GM19351 (cell line): ENCODE measurements at regions not wholly inside any gene's neighbourhood (a gene's known extent, or its start where the extent isn't known, plus 50 kb on each side); places are given as distances from the start of the nearest gene placed in this dataset.

ENCODE experiments used
- ATAC-seq: cut with Tn5 transposase; IDR thresholded peaks from one replicate; pipeline ENCODE4 v1.9.1; 2021; ENCODE audit warnings: mild to moderate bottlenecking, moderate library complexity; ENCODE audit not compliant: unreplicated experiment

GRCh38 chrX:121987163-121987562, 939.8 kb downstream of the GLUD2 start:
- ATAC-seq: no peak

- no peak for ATAC-seq
Measured at GRCh38 chrX:121987835-121988234, 940.4 kb downstream of the GLUD2 start.

- no peak for ATAC-seq
Measured at GRCh38 chrX:122004127-122004526, 956.7 kb downstream of the GLUD2 start.

GRCh38 chrX:122026665-122027064, 979.3 kb downstream of the GLUD2 start:
- no peak for ATAC-seq

- ATAC-seq: no peak
Measured at GRCh38 chrX:122046226-122046625, 998.8 kb downstream of the GLUD2 start.

GRCh38 chrX:122046815-122047214, 999.4 kb downstream of the GLUD2 start:
- ATAC-seq: no peak

- ATAC-seq: no peak
Measured at GRCh38 chrX:122047261-122047660, 999.9 kb downstream of the GLUD2 start.

- ATAC-seq: no peak
Measured at GRCh38 chrX:122055460-122055859, 1008.0 kb downstream of the GLUD2 start.

- no peak for ATAC-seq
Measured at GRCh38 chrX:122055979-122056715, 1008.7 kb downstream of the GLUD2 start.

- ATAC-seq: no peak
Measured at GRCh38 chrX:122076241-122076640, 1028.8 kb downstream of the GLUD2 start.

- ATAC-seq: no peak
Measured at GRCh38 chrX:122078079-122078478, 1030.7 kb downstream of the GLUD2 start.

GRCh38 chrX:122087341-122087740, 1039.9 kb downstream of the GLUD2 start:
- no peak for ATAC-seq

- ATAC-seq: no peak
Measured at GRCh38 chrX:122091571-122091970, 1044.2 kb downstream of the GLUD2 start.

- no peak for ATAC-seq
Measured at GRCh38 chrX:122092360-122092759, 1045.0 kb downstream of the GLUD2 start.

GRCh38 chrX:122092978-122093377, 1045.6 kb downstream of the GLUD2 start:
- no peak for ATAC-seq

- peak; percentile 56 for ATAC-seq
Measured at GRCh38 chrX:122094611-122095010, 1047.2 kb downstream of the GLUD2 start.

- no peak for ATAC-seq
Measured at GRCh38 chrX:122113376-122113775, 1066.0 kb downstream of the GLUD2 start.

GRCh38 chrX:122113896-122114295, 1066.5 kb downstream of the GLUD2 start:
- no peak for ATAC-seq

- no peak for ATAC-seq
Measured at GRCh38 chrX:122115604-122116003, 1068.2 kb downstream of the GLUD2 start.

GRCh38 chrX:122119361-122119760, 1064.7 kb upstream of the GRIA3 start:
- no peak for ATAC-seq

- no peak for ATAC-seq
Measured at GRCh38 chrX:122122274-122122673, 1061.8 kb upstream of the GRIA3 start.

- no peak for ATAC-seq
Measured at GRCh38 chrX:122133478-122133877, 1050.6 kb upstream of the GRIA3 start.

- no peak for ATAC-seq
Measured at GRCh38 chrX:122134291-122134690, 1049.8 kb upstream of the GRIA3 start.
